Epithelial cell of proximal tubule (primary cell): ENCODE measurements at regions not wholly inside any gene's neighbourhood (a gene's known extent, or its start where the extent isn't known, plus 50 kb on each side); places are given as distances from the start of the nearest gene placed in this dataset.

Source experiments
- DNase-seq: peaks from one replicate; pipeline ENCODE4 v3.0.0-alpha.2; 2011; ENCODE audit warnings: low read depth
- H3K4me3 ChIP-seq: 2 replicates; pipeline ENCODE4 v1.5.1; 2011; ENCODE audit warnings: low read depth, mild to moderate bottlenecking, low read length
- CTCF ChIP-seq: conservative IDR thresholded peaks from 2 replicates; pipeline ENCODE4 v1.5.1; 2012; ENCODE audit warnings: low read depth, mild to moderate bottlenecking, low read length

GRCh38 chr9:75644649-75645048, 245.8 kb upstream of the PCSK5 start:
- no peak for DNase-seq
- TF ChIP-seq CTCF, result no peak
- no peak overlapping the region for H3K4me3 ChIP-seq

- no peak for DNase-seq
- no peak overlapping the region for H3K4me3 ChIP-seq
- no peak for TF ChIP-seq CTCF
Observed at GRCh38 chr9:75648034-75648433, 242.4 kb upstream of the PCSK5 start.

GRCh38 chr9:75649060-75649459, 241.4 kb upstream of the PCSK5 start:
- DNase-seq, result no peak
- TF ChIP-seq CTCF, result no peak
- no peak overlapping the region for H3K4me3 ChIP-seq

GRCh38 chr9:75651709-75652108, 238.8 kb upstream of the PCSK5 start:
- DNase-seq, result no peak
- H3K4me3 ChIP-seq, result no peak overlapping the region
- no peak for TF ChIP-seq CTCF

- no peak for DNase-seq
- H3K4me3 ChIP-seq, result no peak overlapping the region
Observed at GRCh38 chr9:75653335-75653734, 237.1 kb upstream of the PCSK5 start.

GRCh38 chr9:75653750-75654149, 236.7 kb upstream of the PCSK5 start:
- no peak for TF ChIP-seq CTCF
- no peak for DNase-seq
- H3K4me3 ChIP-seq, result no peak overlapping the region

More at GRCh38 chr9:75653335-75653734, 237.1 kb upstream of the PCSK5 start:
- no peak for TF ChIP-seq CTCF

GRCh38 chr9:75657015-75657414, 233.5 kb upstream of the PCSK5 start:
- no peak overlapping the region for H3K4me3 ChIP-seq
- DNase-seq, result no peak
- TF ChIP-seq CTCF, result no peak
